ENCODE measurements at regions not wholly inside any gene's neighbourhood (a gene's known extent, or its start where the extent isn't known, plus 50 kb on each side); places are given as distances from the start of the nearest gene placed in this dataset.

DNA sequence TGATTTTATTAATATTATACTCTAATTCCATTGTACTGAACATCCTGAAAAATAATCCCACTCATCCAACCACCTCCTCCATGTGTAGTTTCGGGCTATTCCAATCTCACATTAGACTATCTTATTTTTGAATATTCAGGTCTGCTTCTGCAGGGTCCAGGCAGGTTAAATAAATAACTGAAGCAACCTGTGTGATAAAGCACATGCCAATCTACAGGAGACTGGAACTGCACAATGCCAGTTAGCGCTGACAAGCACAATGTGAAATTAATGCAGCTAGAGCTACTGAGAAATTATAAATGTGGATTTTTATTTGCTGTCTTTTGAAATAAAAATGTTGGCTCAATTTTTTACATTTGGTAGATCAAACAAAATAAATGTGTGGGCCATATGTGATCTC lies 540.1 kb upstream of the ATXN8OS start:
- DNase-seq, result no peak

DNA sequence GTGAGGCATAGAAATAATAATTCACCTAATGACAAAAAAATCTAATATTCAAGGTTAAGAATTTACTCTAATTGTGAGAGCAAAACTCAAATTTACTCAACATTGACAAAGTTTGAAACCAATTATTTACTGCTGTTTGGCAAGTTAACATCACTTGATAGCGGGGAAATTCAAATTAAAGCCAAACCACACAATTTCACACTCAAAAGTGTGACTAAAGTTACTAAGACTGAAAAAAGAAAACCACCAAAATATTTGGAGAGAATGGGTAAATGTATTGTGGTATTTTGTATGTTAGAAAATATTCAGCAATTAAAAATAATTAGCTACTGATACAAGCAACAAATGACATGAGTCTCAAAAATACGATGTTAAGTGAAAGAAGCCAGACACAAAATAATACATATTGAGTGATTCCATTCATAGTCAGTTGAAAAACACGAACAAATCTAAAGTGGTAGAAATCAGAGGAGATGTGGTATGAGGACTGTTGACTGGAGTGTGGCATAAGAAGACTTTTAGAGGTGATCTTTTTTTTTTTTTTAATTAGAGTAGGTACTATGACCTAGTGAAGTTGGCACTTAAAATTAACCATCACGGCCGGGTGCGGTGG lies 541.4 kb upstream of the ATXN8OS start:
- no peak for DNase-seq

DNA sequence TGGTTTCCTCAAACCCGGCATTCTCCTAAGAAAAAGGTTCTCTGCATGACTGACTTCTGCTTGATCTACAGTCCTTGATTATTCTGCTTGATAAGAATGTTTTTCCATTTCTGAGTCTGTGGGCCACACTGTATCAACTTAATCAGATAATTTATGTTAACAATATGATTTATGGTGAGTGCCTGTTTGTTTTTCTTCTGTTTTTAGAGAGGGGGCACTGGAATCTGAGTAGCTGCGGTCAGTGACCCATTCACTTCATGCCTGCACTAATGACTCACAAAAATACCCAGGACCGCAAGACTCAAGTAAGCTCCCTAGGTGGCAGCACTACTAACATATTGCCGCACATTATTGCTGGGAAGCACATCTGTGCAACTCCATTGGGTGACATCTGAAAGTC lies 542.3 kb upstream of the ATXN8OS start:
- peak; percentile 12 for DNase-seq

DNA sequence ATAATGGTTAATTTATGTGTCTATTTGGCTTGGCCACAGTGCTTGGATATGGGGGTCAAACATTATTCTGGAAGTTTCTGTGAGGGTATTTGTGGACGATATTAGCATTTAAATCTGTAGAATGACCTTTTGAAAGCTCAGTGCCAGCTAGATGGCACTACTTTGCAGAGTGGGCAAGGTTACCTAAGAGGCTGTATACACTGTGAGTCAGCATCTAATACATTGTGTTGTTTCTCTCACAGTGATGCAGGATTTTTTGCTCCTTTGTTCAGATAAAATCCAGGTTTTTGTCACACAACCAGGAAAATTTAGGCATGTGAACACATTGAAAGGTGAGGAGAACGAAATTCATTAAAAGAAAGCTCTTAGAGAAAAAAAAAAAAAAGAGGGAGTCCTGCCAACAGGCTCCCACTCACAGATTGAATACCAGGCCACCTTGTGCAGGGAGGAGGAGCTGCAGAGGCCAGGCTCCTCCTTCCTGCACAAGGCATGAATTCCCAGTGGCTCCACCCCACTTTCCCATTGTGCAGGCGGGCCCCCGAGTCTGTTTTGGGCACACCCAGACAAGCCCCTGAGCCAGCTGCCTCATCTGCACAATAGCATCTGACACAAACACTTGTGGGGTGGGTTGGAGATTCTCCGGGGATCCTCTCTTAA lies 551.0 kb upstream of the ATXN8OS start:
- no peak for DNase-seq

DNA sequence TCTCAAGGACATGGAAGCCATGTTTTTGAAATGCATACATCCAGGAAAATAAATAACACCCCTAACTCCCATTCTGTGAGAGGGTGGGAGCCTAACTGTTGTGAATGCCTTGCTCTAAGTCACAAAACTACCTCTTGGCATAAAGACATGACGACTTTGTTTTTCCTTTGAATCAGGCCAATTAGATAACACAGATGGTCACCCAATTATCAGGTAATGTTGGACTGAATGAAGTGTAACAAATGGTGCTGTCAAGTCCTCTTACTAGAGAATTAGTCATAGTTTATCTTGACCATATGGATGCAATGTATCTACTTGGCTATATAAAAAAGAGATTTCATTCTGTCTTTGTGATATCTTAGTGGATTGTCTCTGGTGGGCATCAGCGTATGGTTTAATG lies 553.6 kb upstream of the ATXN8OS start:
- no peak for DNase-seq

DNA sequence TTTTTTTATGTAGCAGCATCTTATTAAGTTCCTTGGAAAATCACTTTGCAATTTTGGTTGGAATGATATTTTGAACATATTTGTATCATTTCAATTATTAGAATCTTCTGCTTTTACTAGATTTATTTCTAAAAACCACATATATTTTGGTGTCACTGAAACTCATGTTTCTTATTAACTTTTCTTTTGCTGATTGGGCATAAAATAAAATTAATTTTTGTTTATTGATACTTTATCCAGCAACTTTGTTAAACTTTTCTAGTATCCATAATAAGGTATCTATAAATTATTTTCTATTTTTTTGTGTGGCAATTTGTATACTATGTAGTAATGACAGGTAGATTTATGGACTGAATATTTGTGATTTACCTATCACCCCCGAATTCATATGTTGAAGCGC lies 556.4 kb upstream of the ATXN8OS start:
- DNase-seq, result no peak

DNA sequence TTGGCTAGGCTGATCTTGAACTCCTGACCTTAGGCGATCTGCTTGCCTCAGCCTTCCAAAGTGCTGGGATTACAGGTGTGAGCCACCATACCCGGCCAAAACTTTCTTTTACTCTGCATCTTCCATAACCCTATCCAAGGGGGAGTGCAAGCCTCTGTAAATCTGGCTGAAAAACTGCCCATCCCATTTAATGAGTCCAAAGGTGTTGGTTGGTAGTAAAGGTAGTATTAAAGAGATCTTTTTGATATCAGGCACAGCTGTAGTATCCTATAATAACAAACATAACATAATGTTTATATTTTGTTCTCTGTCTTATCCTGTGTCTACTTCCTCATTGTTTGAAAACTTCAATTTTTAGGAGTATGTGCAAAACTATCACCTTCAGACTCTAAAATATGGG lies 559.8 kb upstream of the ATXN8OS start:
- no peak for DNase-seq

DNA sequence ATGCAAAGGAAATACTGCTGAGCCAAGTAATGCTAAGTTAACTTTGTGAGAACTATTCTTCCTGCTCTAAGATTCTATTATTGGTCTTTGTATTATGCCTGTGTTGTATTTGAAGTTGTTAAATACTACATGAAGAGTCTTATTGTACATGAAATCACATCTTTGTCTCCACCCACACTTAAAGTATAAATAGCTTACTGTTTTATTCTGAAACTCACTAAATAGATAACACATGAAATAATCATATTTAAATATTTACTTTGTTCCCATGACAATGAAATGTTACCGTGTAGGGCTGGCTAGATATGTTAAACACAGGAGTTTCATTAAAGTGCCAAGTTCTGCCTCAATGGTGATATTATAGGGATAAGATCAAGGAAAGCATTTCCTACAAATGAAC lies 562.1 kb upstream of the ATXN8OS start:
- no peak for DNase-seq

DNA sequence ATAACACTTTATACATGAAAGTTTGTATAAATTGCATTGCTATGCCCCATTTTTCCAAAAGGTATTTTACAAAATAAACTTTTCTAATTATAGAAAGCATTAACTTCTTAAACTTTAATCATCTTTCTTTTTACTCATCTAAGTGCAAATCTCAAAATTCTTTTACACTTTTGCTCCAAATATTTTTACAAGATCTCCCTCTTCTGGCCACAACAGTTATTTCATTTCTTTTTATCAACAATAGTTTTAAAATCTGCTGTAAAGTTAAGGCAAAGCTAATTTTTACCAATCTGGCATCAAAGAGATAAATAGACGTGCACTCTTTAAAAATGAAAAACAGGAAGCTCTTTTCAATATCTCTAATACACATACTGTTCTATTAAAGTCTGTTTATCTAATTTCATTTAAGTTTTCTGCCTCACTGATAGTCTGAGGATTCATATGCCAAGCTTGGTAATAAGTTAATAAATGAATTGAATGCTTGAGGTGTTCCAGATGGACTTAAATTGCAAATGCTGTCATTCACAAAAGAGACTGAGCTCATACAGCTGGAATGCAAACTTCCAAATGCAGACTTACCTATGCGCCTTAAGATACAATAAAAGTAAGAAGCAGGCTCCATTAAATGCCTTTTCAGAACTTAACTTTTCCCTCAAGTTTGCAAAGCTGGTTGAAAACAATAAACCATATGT lies 583.0 kb upstream of the ATXN8OS start:
- DNase-seq, result no peak

DNA sequence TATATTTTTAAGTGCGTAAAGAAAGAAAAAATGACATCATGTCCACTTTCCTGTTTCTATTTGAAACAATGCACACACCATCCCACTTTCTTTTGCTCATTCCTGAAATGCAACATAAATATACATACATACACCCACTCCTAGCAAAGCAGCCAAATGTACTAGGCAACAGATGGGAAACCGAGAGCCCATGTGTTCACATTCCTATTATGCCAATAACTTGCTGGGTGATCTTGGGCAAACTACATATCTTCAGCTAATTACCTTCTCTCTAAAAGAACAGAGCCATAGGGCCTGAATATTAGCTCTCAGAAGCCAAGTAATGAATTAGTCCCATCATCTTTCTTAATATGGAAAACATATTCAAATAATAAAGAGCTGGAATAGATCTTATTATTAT lies 610.6 kb upstream of the ATXN8OS start:
- no peak for DNase-seq

DNA sequence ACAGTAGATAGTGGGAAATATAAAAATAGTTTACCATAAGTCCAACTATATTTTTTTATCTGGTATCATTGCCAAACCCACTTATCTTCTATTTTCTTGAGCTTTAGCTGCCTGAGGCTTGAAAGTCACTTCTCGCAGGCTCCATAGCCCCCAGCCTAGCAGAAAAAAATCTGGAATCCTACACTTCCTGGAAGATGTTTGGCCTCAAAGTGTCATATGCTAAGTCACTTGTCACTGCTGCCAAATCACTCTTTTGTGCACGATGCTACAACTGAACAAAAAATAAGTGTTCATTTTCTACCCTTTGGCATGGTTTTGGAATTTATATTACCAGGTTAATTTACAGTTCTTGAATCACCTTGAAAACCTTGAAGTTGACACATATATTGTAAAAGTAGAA lies 612.5 kb upstream of the ATXN8OS start:
- no peak for DNase-seq

DNA sequence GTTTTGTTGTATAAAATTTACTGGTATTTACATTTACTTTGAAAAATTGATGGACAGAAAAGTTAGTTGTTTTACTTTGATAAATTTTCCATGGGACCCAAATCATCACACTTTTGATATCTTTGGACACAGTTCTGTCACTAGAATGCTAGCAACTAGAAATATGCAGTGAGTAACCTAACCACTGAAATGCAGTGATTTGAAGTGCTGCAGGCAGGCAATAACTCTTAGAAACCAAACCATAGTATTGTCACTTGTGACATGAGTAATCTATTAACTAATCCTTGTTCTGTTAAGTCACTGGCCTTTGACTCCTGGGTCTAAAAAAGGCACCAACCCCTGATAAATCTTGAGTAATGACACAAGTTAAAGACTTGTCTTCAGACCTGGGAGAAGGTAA lies 620.0 kb upstream of the ATXN8OS start:
- DNase-seq, result no peak

DNA sequence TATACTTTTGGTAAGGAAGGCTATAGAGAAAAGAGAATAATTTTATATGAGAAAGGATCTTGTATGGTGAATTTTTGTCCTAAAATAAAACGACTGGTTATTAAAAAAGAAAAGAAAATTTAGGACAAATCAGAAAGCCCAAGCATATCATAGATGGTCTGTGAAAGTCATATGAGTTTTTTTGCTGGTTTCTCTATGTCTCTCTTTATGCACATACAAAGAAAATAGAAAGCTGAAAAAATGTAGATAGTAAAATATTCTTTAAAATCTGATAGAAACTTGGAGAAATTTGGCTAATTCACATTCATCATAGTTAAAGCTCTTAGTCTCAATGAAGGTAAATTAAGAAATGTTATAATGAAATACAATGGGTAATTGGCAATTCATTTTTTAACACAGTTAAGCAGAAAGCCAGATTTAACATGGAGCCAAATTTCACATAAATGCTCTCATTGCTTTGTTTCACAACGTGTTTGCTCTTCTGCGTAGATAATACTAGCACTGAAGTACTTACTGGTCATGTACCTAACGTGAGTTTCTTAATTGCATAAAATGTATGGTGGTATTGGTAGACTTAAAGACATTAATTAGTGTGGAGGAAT lies 621.5 kb upstream of the ATXN8OS start:
- DNase-seq, result no peak

DNA sequence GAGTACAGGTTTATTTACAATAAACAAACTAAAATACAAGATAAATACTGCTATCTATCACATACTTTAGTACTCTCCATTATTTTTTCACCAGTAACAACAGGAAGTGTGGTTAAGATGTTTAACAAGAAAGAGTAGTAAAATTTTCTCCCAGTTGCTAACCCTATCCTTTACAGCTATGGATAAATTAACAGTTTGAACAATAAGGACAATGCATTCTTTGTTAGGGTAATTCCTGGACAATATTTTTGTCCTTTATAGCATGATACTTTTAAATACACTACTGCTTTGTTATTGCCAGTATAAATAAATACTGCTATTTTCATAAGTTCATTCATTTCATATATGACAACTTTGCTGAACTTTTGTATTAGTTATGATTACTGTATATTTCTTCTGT lies 630.2 kb upstream of the ATXN8OS start:
- DNase-seq, result no peak

DNA sequence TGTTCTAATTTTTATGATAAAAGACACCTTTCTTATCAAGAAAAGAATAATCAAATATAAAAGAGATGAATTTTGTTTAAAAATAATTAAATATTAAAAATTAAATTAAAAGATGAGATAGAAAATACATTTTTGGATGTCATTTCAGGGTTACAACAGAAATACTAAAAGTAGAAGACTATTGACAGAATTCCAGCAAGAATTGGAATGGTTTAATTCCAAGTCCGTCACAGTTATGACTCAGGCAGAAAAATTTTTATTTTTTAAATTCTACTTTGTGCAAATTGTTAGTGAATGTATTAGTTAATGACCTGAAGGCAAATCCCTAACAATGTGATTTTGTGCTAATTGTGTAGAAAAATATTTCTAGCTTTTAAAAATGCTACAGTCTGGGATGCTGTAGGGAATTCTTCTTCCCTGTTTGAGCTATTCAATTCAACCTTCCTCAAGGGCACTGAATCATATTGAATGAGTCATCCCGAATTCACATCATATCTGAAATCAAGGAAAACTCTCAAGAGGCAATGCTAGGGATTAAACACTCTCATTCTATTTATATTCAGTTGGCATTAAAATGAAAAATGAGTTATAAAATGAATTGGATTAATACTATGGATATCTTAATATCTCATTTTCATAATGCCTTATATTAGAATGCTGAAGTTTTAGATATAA lies 633.5 kb upstream of the ATXN8OS start:
- no peak for DNase-seq

DNA sequence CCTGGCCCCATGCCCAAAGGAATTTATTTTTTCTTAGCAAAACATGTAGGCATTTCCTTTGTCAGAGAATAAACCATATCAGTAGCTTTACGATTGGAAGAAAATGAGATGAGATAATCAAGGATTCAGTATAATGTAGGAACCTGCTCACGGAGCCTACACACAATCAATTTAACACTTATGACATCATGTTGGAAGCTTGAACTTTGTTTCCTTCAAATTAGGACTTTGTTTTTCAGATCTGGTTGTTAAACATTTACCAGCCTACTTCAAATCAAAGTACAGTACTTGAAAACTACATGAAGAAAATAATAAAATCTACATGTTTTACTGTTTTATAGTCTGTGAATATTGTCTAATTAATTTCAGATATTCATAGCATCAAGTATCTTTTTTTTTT lies 639.0 kb upstream of the ATXN8OS start:
- no peak for DNase-seq

DNA sequence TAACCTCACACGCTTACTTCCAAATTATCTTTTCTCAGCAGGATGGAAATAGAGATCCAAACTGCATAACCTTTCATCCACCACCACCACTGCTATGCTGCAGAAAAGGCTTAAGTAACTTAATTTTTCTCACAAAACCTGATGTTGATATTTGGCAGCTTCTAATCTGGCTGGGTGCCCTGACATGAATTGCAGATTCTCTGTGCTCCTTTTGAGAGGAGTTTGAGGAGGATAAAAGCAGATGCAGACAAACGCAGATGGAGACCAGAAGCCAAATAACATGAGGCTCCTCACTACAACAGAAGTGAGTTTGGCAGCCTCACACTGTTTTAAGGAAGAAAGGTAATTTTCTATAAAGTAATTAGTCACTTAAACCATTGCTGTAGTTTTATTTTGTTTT lies 646.2 kb upstream of the ATXN8OS start:
- DNase-seq, result no peak

DNA sequence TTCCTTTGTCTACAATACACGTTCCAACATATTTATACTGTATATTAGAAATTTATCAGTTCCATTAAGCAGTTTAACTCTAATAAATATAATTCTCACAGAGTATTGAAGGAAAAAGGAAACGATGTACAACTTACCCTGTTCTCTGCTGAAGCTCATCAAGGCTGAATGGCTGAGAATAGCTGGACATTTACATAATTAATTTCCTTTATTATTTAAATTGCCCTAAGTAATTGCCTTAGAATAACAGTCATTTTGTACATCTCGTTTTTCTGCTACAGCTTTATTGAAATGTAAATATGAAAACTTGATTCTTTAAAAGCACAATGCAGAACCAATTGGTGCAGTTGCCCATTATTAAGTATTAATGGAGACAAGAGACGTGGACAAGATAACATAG lies 648.3 kb upstream of the ATXN8OS start:
- DNase-seq, result no peak

DNA sequence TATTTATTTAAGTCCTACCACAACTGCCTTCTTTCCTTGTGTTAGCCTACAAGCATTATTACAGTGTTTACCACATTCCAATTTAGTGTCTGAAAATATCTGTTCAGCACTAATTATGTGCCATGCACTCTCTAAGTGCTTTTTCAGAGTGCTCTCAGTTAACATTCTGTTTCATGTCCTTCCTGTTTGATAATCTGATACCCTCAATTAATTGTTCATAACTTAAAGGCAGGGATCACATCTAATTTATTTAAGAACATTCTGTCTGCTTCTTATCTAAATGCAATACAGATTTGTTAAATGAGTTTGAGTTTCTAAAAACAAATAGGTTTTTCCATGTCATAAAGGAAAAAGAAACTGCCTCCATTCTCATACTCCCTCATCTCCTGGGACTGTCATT lies 649.6 kb upstream of the ATXN8OS start:
- no peak for DNase-seq

DNA sequence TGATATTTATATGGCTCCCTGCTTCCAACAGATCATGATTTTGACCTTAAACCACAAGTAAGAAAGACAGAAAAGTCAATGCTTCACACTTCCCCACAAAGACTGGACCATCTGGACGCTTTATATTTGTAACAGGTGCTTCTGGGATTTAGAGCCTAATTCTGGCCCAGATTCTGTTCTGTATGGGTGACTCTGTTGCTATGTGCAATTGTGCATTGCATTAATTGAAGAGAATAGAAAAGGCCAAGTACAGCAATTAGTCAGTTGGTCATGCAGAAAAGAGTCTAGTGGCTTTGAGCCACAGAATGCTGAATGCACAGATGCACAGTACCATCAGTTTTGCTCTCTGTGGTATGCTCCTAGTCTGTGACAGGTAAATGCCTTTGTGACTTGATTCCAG lies 657.4 kb upstream of the ATXN8OS start:
- no peak for DNase-seq

DNA sequence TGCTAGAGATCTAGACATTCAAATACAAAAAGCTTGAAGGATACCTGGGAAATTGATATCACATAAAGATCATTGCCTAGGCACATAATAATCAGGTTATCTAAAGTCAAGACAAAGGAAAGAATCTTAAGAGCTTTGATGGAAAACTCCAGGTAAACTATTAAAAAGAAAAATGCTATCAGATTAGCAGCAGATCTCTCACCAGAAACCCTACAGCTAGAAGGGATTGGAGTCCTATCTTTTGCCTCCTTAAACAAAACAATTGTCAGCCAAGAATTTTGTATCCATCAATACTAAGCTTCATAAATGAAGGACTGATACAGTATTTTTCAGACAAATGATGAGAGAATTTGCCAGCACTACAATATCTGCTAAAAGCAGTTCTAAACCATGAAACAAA lies 682.4 kb upstream of the ATXN8OS start:
- DNase-seq, result no peak

DNA sequence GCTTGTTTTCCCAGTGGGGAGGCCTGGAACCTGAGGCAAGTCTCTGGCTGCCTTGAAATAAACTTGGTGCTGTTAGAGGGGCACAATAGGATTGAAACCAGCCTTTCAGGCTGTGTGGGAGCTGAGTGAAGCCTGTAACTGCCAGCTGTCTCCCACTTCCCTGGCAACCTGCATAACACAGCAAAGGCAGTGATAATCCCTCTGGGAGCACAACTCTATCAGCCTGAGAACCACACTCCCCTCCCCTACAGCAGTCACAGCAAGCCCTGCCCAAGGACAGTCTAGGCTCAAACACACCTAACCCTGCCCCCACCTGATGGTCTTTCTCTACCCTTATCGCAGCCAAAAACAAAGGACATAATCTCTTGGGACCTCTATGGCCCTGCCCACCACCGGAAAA lies 683.8 kb upstream of the ATXN8OS start:
- DNase-seq, result no peak

DNA sequence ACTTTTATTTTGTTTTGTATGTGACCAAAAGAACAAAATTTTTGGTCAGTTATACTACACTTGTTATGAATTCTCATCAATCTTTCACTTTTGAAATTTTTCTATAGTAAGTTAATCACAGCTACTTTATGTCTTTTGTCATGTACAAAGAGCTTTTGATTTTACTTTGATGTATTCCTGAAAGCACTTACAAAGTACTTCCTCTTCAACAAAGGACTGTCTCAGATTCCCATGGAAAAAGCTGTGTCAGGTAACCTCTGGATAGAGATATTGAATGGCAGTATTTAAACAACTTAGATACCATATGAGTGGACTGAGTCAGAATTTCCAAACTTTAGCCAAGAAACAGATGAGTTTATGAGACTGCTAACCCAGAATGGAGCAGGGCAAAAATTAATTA lies 689.3 kb upstream of the ATXN8OS start:
- DNase-seq, result no peak

DNA sequence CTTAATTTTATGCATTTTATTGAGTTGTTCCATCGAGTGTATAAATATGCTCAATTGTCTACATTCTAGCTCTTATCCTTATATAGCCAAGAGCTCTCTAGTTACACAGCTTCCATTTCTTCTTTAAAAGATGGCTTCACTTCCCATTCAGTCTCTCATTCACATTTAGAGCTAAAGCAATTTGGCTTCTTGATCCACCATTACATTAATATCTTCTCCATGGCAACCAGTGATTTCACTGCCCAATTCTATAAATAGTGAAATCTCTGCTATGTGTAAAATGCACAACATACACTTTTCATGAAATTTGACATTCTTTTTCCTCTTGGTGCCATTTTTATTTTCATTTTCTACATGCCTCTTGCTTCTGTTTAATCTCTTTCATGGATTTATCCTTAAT lies 696.9 kb upstream of the ATXN8OS start:
- DNase-seq, result no peak

Data from SHP77 treated with DMSO at 0.1 percent for 48 hours (cell line).